ENCODE measurements at regions not wholly inside any gene's neighbourhood (a gene's known extent, or its start where the extent isn't known, plus 50 kb on each side); places are given as distances from the start of the nearest gene placed in this dataset.

GRCh38 chr11:127191261-127191660, 190.7 kb upstream of the KIRREL3 start:
- TF ChIP-seq MAX (IDR thresholded peaks at IDR 0.05; ENCODE audit: insufficient read depth, insufficient read length) (no peak), POLR2A (IDR thresholded peaks at IDR 0.05; ENCODE audit: low read depth, low read length) (no peak)

All from endothelial cell of umbilical vein (primary cell).